ENCODE measurements at regions not wholly inside any gene's neighbourhood (a gene's known extent, or its start where the extent isn't known, plus 50 kb on each side); places are given as distances from the start of the nearest gene placed in this dataset.

- Mint-ChIP-seq H3K4me1 (ENCODE audit: unreplicated experiment) (peaks cover 3% of the 10 kb centered on the region), H3K36me3 (ENCODE audit: low read depth, unreplicated experiment) (no peaks in the 10 kb centered on the region), H3K4me3 (ENCODE audit: unreplicated experiment) (no peak overlapping the region), H3K27me3 (ENCODE audit: unreplicated experiment) (no peaks in the 10 kb centered on the region), H3K27ac (ENCODE audit: unreplicated experiment) (no peak overlapping the region), H3K9me3 (ENCODE audit: unreplicated experiment) (no peaks in the 10 kb centered on the region)
- no peak for DNase-seq (ENCODE audit: low spot score)
- no peak for TF ChIP-seq CTCF (IDR thresholded peaks at IDR 0.05; ENCODE audit: unreplicated experiment)
These were observed 113.5 kb upstream of the CCL2 start for GRCh38 chr17:34141590-34141989.

GRCh38 chr17:34143430-34143829 is 111.7 kb upstream of the CCL2 start:
- Mint-ChIP-seq H3K27me3 (ENCODE audit: unreplicated experiment) (peaks cover 2% of the 10 kb centered on the region), H3K27ac (ENCODE audit: unreplicated experiment) (no peak overlapping the region), H3K4me3 (ENCODE audit: unreplicated experiment) (no peak overlapping the region), H3K9me3 (ENCODE audit: unreplicated experiment) (no peaks in the 10 kb centered on the region), H3K36me3 (ENCODE audit: low read depth, unreplicated experiment) (no peaks in the 10 kb centered on the region), H3K4me1 (ENCODE audit: unreplicated experiment) (peaks cover 3% of the 10 kb centered on the region)
- TF ChIP-seq CTCF (IDR thresholded peaks at IDR 0.05; ENCODE audit: unreplicated experiment), result no peak
- no peak for DNase-seq (ENCODE audit: low spot score)

GRCh38 chr17:34146440-34147043 is 108.5 kb upstream of the CCL2 start:
- Mint-ChIP-seq H3K27ac (ENCODE audit: unreplicated experiment) (no peak overlapping the region), H3K4me3 (ENCODE audit: unreplicated experiment) (no peak overlapping the region), H3K4me1 (ENCODE audit: unreplicated experiment) (peaks cover 3% of the 10 kb centered on the region), H3K9me3 (ENCODE audit: unreplicated experiment) (no peaks in the 10 kb centered on the region), H3K36me3 (ENCODE audit: low read depth, unreplicated experiment) (no peaks in the 10 kb centered on the region), H3K27me3 (ENCODE audit: unreplicated experiment) (peaks cover 2% of the 10 kb centered on the region)
- TF ChIP-seq CTCF (IDR thresholded peaks at IDR 0.05; ENCODE audit: unreplicated experiment), result peak; percentile 72
- peak; percentile 77 for DNase-seq (ENCODE audit: low spot score)

- DNase-seq (ENCODE audit: low spot score), result no peak
- no peak overlapping the region for H3K27ac Mint-ChIP-seq (ENCODE audit: unreplicated experiment)
- TF ChIP-seq CTCF (IDR thresholded peaks at IDR 0.05; ENCODE audit: unreplicated experiment), result no peak
- H3K4me3 Mint-ChIP-seq (ENCODE audit: unreplicated experiment), result no peak overlapping the region
- no peaks in the 10 kb centered on the region for H3K36me3 Mint-ChIP-seq (ENCODE audit: low read depth, unreplicated experiment)
- H3K9me3 Mint-ChIP-seq (ENCODE audit: unreplicated experiment), result no peaks in the 10 kb centered on the region
- H3K4me1 Mint-ChIP-seq (ENCODE audit: unreplicated experiment), result peaks cover 8% of the 10 kb centered on the region
- peaks cover 5% of the 10 kb centered on the region for H3K27me3 Mint-ChIP-seq (ENCODE audit: unreplicated experiment)
These were observed 104.0 kb upstream of the CCL2 start for GRCh38 chr17:34151102-34151501.

GRCh38 chr17:34153991-34154390 is 101.1 kb upstream of the CCL2 start:
- no peak overlapping the region for H3K27ac Mint-ChIP-seq (ENCODE audit: unreplicated experiment)
- no peaks in the 10 kb centered on the region for H3K9me3 Mint-ChIP-seq (ENCODE audit: unreplicated experiment)
- DNase-seq (ENCODE audit: low spot score), result no peak
- no peak for TF ChIP-seq CTCF (IDR thresholded peaks at IDR 0.05; ENCODE audit: unreplicated experiment)
- no peaks in the 10 kb centered on the region for H3K36me3 Mint-ChIP-seq (ENCODE audit: low read depth, unreplicated experiment)
- peaks cover 13% of the 10 kb centered on the region for H3K4me1 Mint-ChIP-seq (ENCODE audit: unreplicated experiment)
- H3K4me3 Mint-ChIP-seq (ENCODE audit: unreplicated experiment), result no peak overlapping the region
- H3K27me3 Mint-ChIP-seq (ENCODE audit: unreplicated experiment), result peaks cover 3% of the 10 kb centered on the region
